ENCODE measurements at regions not wholly inside any gene's neighbourhood (a gene's known extent, or its start where the extent isn't known, plus 50 kb on each side); places are given as distances from the start of the nearest gene placed in this dataset.

- Histone ChIP-seq H3K36me3 (replicated peaks in 1 of 2) (no peaks in the 10 kb centered on the region), H3K27me3 (peaks cover 6% of the 10 kb centered on the region), H3K4me3 (no peak overlapping the region), H3K4me1 (replicated peaks in 1 of 2) (no peaks in the 10 kb centered on the region), H3K27ac (no peak overlapping the region), H3K9me3 (replicated peaks in 1 of 3) (peaks cover 0 to 9% (median 0%) of the 10 kb centered on the region in 3 donors)
- DNase-seq, result no peak
- no peak for TF ChIP-seq POLR2A (IDR thresholded peaks at IDR 0.05)
- no peak for TF ChIP-seq CTCF (IDR thresholded peaks at IDR 0.05)
- intact Hi-C loops (cut with DNase I), result no loop called here
- 70 to 83% (median 76%) methylated on average over 6 of the region's 6 CpGs for WGBS, 4 donors
Measured at GRCh38 chr5:173518856-173519255, 97.6 kb downstream of the BOD1 start.

- Histone ChIP-seq H3K4me3 (no peak overlapping the region), H3K36me3 (replicated peaks in 1 of 2) (no peaks in the 10 kb centered on the region), H3K27ac (no peak overlapping the region), H3K9me3 (replicated peaks in 1 of 3) (peaks cover 0 to 9% (median 0%) of the 10 kb centered on the region in 3 donors), H3K4me1 (replicated peaks in 1 of 2) (no peaks in the 10 kb centered on the region), H3K27me3 (no peaks in the 10 kb centered on the region)
- 59 to 78% (median 72%) methylated on average over 3 of the region's 3 CpGs for WGBS, 4 donors
- DNase-seq, result no peak
- TF ChIP-seq CTCF (IDR thresholded peaks at IDR 0.05) (no peak), POLR2A (IDR thresholded peaks at IDR 0.05) (no peak)
- intact Hi-C loops (cut with DNase I), result no loop called here
Measured at GRCh38 chr5:173517648-173518047, 98.8 kb downstream of the BOD1 start.

GRCh38 chr5:173515526-173515925, 100.9 kb downstream of the BOD1 start:
- intact Hi-C loops (cut with DNase I), result no loop called here
- Histone ChIP-seq H3K27me3 (no peaks in the 10 kb centered on the region), H3K27ac (no peak overlapping the region), H3K36me3 (replicated peaks in 1 of 2) (no peaks in the 10 kb centered on the region), H3K9me3 (replicated peaks in 1 of 3) (peaks cover 0 to 6% (median 0%) of the 10 kb centered on the region in 3 donors), H3K4me1 (replicated peaks in 1 of 2) (no peaks in the 10 kb centered on the region), H3K4me3 (no peak overlapping the region)
- TF ChIP-seq CTCF (IDR thresholded peaks at IDR 0.05), result no peak
- TF ChIP-seq POLR2A (IDR thresholded peaks at IDR 0.05), result no peak
- DNase-seq, result no peak
- WGBS, 4 donors, result 33 to 64% (median 37%) methylated on average over 1 of the region's 1 CpG

GRCh38 chr5:173514661-173515060, 101.8 kb downstream of the BOD1 start:
- Histone ChIP-seq H3K9me3 (replicated peaks in 1 of 3) (no peaks in the 10 kb centered on the region), H3K4me1 (replicated peaks in 1 of 2) (no peaks in the 10 kb centered on the region), H3K27me3 (no peaks in the 10 kb centered on the region), H3K36me3 (replicated peaks in 1 of 2) (no peaks in the 10 kb centered on the region), H3K4me3 (no peak overlapping the region), H3K27ac (no peak overlapping the region)
- intact Hi-C loops (cut with DNase I), result no loop called here
- WGBS, 4 donors, result 72 to 94% (median 77%) methylated on average over 2 of the region's 2 CpGs
- TF ChIP-seq POLR2A (IDR thresholded peaks at IDR 0.05) (no peak), CTCF (IDR thresholded peaks at IDR 0.05) (no peak)
- no peak for DNase-seq

Data from adrenal gland (tissue), 9 donors.